Vagina (tissue), 2 donors: ENCODE measurements at regions not wholly inside any gene's neighbourhood (a gene's known extent, or its start where the extent isn't known, plus 50 kb on each side); places are given as distances from the start of the nearest gene placed in this dataset.

Experiments
- DNase-seq, 2 donors: peaks; one replicate each; pipeline ENCODE4 v3.0.0-alpha.2; 2017; ENCODE audit errors: extremely low spot score in 2 of 2
- H3K27ac ChIP-seq: fragments of 200-600 bp; sonication (generic); one replicate; pipeline ENCODE4 v1.5.1; 2019
- H3K27me3 ChIP-seq: fragments of 200-600 bp; sonication (generic); one replicate; pipeline ENCODE4 v1.5.1; 2019
- H3K36me3 ChIP-seq, 2 donors: fragments of 200-600 bp; sonication (generic); one replicate each; pipeline ENCODE4 v1.5.1; 2017 to 2019
- H3K4me1 ChIP-seq: fragments of 200-600 bp; sonication (generic); one replicate; pipeline ENCODE4 v1.5.1; 2019
- H3K4me3 ChIP-seq, 2 donors: fragments of 200-600 bp; sonication (generic); 1 replicate in 1 of 2; 2 replicates in 1 of 2; pipeline ENCODE4 v1.5.1; 2016 to 2019
- H3K9me3 ChIP-seq: fragments of 200-600 bp; sonication (generic); one replicate; pipeline ENCODE4 v1.5.1; 2019
- CTCF ChIP-seq, 3 experiments: fragments of 450-650 bp in 2 of 3; fragments of 200-600 bp in 1 of 3; sonication (generic) in 1 of 3; IDR thresholded peaks; one replicate each; pipeline ENCODE4 v1.5.1; 2017 to 2019; ENCODE audit warnings: antibody characterized with exemption in 3 of 3, mild to moderate bottlenecking in 2 of 3, moderate library complexity in 2 of 3
- POLR2A ChIP-seq, 2 donors: fragments of 450-650 bp; IDR thresholded peaks; one replicate each; pipeline ENCODE4 v1.6.1; 2017; ENCODE audit warnings: antibody characterized with exemption in 2 of 2, mild to moderate bottlenecking in 2 of 2, moderate library complexity in 2 of 2
- POLR2AphosphoS5 ChIP-seq, 2 donors: sonication (generic); formaldehyde crosslinking; IDR thresholded peaks; one replicate each; pipeline ENCODE4 v1.9.0; 2017; ENCODE audit warnings: antibody characterized with exemption in 2 of 2, mild to moderate bottlenecking in 2 of 2, low read depth in 1 of 2; ENCODE audit not compliant: insufficient read depth in 1 of 2
- intact Hi-C: fragments of 100-400 bp; cut with DNase I; formaldehyde crosslinking; loops from one replicate; pipeline ENCODE4 v1.15.1; 2023

- no peaks in the 10 kb centered on the region for H3K36me3 ChIP-seq
- no peaks in the 10 kb centered on the region for H3K9me3 ChIP-seq
- H3K27me3 ChIP-seq = no peaks in the 10 kb centered on the region
- DNase-seq = no peak
- H3K4me1 ChIP-seq = no peaks in the 10 kb centered on the region
- H3K27ac ChIP-seq = no peak overlapping the region
- no peak overlapping the region for H3K4me3 ChIP-seq
- intact Hi-C loops = no loop called here
- no peak for TF ChIP-seq CTCF (IDR thresholded peaks at IDR 0.05)
- TF ChIP-seq POLR2AphosphoS5 (IDR thresholded peaks at IDR 0.05; ENCODE audit: insufficient read depth in 1 of 2, low read depth in 1 of 2) = no peak
- TF ChIP-seq POLR2A (IDR thresholded peaks at IDR 0.05) = no peak
These were observed 132.6 kb downstream of the ETS2 start for GRCh38 chr21:38938343-38938742.

- Histone ChIP-seq H3K4me1 (no peaks in the 10 kb centered on the region), H3K27ac (no peak overlapping the region), H3K27me3 (no peaks in the 10 kb centered on the region), H3K36me3 (no peaks in the 10 kb centered on the region), H3K9me3 (no peaks in the 10 kb centered on the region), H3K4me3 (no peak overlapping the region)
- TF ChIP-seq POLR2A (IDR thresholded peaks at IDR 0.05) (no peak), POLR2AphosphoS5 (IDR thresholded peaks at IDR 0.05; ENCODE audit: insufficient read depth in 1 of 2, low read depth in 1 of 2) (no peak), CTCF (IDR thresholded peaks at IDR 0.05) (no peak)
- DNase-seq = no peak
- intact Hi-C loops = no loop called here
These were observed 132.1 kb downstream of the ETS2 start for GRCh38 chr21:38937844-38938243.

- DNase-seq = no peak
- Histone ChIP-seq H3K36me3 (no peaks in the 10 kb centered on the region), H3K27ac (no peak overlapping the region), H3K4me1 (no peaks in the 10 kb centered on the region), H3K27me3 (no peaks in the 10 kb centered on the region), H3K9me3 (no peaks in the 10 kb centered on the region), H3K4me3 (no peak overlapping the region)
- no peak for TF ChIP-seq POLR2AphosphoS5 (IDR thresholded peaks at IDR 0.05; ENCODE audit: insufficient read depth in 1 of 2, low read depth in 1 of 2)
- no peak for TF ChIP-seq CTCF (IDR thresholded peaks at IDR 0.05)
- TF ChIP-seq POLR2A (IDR thresholded peaks at IDR 0.05) = no peak
- intact Hi-C loops = no loop called here
These were observed 131.6 kb downstream of the ETS2 start for GRCh38 chr21:38937286-38937790.

GRCh38 chr21:38936240-38936639, 130.5 kb downstream of the ETS2 start:
- Histone ChIP-seq H3K9me3 (no peaks in the 10 kb centered on the region), H3K4me3 (no peak overlapping the region), H3K4me1 (peaks cover 4% of the 10 kb centered on the region), H3K27me3 (no peaks in the 10 kb centered on the region), H3K36me3 (no peaks in the 10 kb centered on the region), H3K27ac (no peak overlapping the region)
- no peak for DNase-seq
- intact Hi-C loops = no loop called here
- TF ChIP-seq POLR2A (IDR thresholded peaks at IDR 0.05) = no peak
- TF ChIP-seq CTCF (IDR thresholded peaks at IDR 0.05) = no peak

- Histone ChIP-seq H3K36me3 (no peaks in the 10 kb centered on the region), H3K27me3 (no peaks in the 10 kb centered on the region), H3K4me1 (peaks cover 15% of the 10 kb centered on the region), H3K27ac (no peak overlapping the region), H3K9me3 (no peaks in the 10 kb centered on the region), H3K4me3 (no peak overlapping the region)
- no peak for DNase-seq
- TF ChIP-seq CTCF (IDR thresholded peaks at IDR 0.05) (no peak), POLR2A (IDR thresholded peaks at IDR 0.05) (no peak), POLR2AphosphoS5 (IDR thresholded peaks at IDR 0.05; ENCODE audit: insufficient read depth in 1 of 2, low read depth in 1 of 2) (no peak)
- intact Hi-C loops = no loop called here
These were observed 128.0 kb downstream of the ETS2 start for GRCh38 chr21:38933731-38934130.
